ENCODE measurements at regions not wholly inside any gene's neighbourhood (a gene's known extent, or its start where the extent isn't known, plus 50 kb on each side); places are given as distances from the start of the nearest gene placed in this dataset.

GRCh38 chr1:218872928-218873327 is 300.8 kb upstream of the LYPLAL1 start:
- H3K9me3 ChIP-seq (ENCODE audit: insufficient read depth, low read length), result no peaks in the 10 kb centered on the region
- H3K27me3 ChIP-seq (ENCODE audit: low read length), result no peaks in the 10 kb centered on the region
- no peak overlapping the region for H2AFZ ChIP-seq (ENCODE audit: low read depth, low read length, severe bottlenecking)
- no peaks in the 10 kb centered on the region for H4K20me1 ChIP-seq (ENCODE audit: low read depth, low read length)
- H3K4me3 ChIP-seq (ENCODE audit: insufficient read depth, low read length, poor library complexity, severe bottlenecking), result no peak overlapping the region
- no peak overlapping the region for H3K27ac ChIP-seq (ENCODE audit: low read depth, low read length)
- H3K9me2 ChIP-seq (replicated peaks; ENCODE audit: insufficient read depth, low read length), result no peaks in the 10 kb centered on the region
- H3K79me2 ChIP-seq (ENCODE audit: insufficient read depth, low read length), result no peaks in the 10 kb centered on the region
- TF ChIP-seq EZH2phosphoT487 (conservative IDR thresholded peaks at IDR 0.05; ENCODE audit: low read length), result no peak
- TF ChIP-seq, protein P1, sequence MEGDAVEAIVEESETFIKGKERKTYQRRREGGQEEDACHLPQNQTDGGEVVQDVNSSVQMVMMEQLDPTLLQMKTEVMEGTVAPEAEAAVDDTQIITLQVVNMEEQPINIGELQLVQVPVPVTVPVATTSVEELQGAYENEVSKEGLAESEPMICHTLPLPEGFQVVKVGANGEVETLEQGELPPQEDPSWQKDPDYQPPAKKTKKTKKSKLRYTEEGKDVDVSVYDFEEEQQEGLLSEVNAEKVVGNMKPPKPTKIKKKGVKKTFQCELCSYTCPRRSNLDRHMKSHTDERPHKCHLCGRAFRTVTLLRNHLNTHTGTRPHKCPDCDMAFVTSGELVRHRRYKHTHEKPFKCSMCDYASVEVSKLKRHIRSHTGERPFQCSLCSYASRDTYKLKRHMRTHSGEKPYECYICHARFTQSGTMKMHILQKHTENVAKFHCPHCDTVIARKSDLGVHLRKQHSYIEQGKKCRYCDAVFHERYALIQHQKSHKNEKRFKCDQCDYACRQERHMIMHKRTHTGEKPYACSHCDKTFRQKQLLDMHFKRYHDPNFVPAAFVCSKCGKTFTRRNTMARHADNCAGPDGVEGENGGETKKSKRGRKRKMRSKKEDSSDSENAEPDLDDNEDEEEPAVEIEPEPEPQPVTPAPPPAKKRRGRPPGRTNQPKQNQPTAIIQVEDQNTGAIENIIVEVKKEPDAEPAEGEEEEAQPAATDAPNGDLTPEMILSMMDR (IDR thresholded peaks at IDR 0.05; ENCODE audit: insufficient read depth, low read length, poor library complexity, severe bottlenecking), result no peak
- H3K4me2 ChIP-seq (ENCODE audit: low read depth, low read length, poor library complexity, severe bottlenecking), result no peak overlapping the region
- no peak overlapping the region for H3K9ac ChIP-seq (ENCODE audit: low read length)
- no peaks in the 10 kb centered on the region for H3K36me3 ChIP-seq (ENCODE audit: low read length)
- no peaks in the 10 kb centered on the region for H3F3A ChIP-seq (ENCODE audit: insufficient read depth)

DNA sequence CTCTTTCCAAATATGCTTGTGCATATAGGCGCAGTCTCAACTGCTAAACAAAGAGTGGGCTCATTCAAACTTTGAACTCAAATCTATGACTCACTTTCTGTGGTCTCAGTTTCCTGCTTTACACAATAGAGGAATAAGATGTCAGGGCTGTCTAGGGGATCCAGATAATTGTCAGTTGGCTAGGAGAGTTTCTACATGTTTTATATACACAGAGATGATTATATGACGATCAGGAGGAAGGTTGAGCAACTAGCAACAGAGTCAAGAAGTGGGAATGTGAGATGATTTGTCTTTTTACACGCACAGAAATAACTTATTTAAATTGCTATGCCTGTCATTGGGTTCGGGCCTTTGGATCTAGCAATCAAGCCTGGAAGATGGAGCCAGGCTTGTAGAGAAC is 299.4 kb upstream of the LYPLAL1 start:
- Histone ChIP-seq H4K20me1 (ENCODE audit: low read depth, low read length) (no peaks in the 10 kb centered on the region), H3K9me2 (replicated peaks; ENCODE audit: insufficient read depth, low read length) (no peaks in the 10 kb centered on the region), H3K36me3 (ENCODE audit: low read length) (no peaks in the 10 kb centered on the region), H3K27me3 (ENCODE audit: low read length) (no peaks in the 10 kb centered on the region), H3K4me2 (ENCODE audit: low read depth, low read length, poor library complexity, severe bottlenecking) (no peak overlapping the region), H3K27ac (ENCODE audit: low read depth, low read length) (no peak overlapping the region), H3K9me3 (ENCODE audit: insufficient read depth, low read length) (no peaks in the 10 kb centered on the region), H3K79me2 (ENCODE audit: insufficient read depth, low read length) (no peaks in the 10 kb centered on the region), H2AFZ (ENCODE audit: low read depth, low read length, severe bottlenecking) (no peak overlapping the region), H3K4me3 (ENCODE audit: insufficient read depth, low read length, poor library complexity, severe bottlenecking) (no peak overlapping the region), H3F3A (ENCODE audit: insufficient read depth) (no peaks in the 10 kb centered on the region), H3K9ac (ENCODE audit: low read length) (no peak overlapping the region)
- TF ChIP-seq, protein P1 (IDR thresholded peaks at IDR 0.05; ENCODE audit: insufficient read depth, low read length, poor library complexity, severe bottlenecking), result no peak
- no peak for TF ChIP-seq EZH2phosphoT487 (conservative IDR thresholded peaks at IDR 0.05; ENCODE audit: low read length)

- Histone ChIP-seq H3F3A (ENCODE audit: insufficient read depth) (no peaks in the 10 kb centered on the region), H3K4me2 (ENCODE audit: low read depth, low read length, poor library complexity, severe bottlenecking) (no peak overlapping the region), H4K20me1 (ENCODE audit: low read depth, low read length) (no peaks in the 10 kb centered on the region), H3K9me3 (ENCODE audit: insufficient read depth, low read length) (no peaks in the 10 kb centered on the region), H3K27ac (ENCODE audit: low read depth, low read length) (no peak overlapping the region), H3K79me2 (ENCODE audit: insufficient read depth, low read length) (no peaks in the 10 kb centered on the region), H3K9ac (ENCODE audit: low read length) (no peak overlapping the region), H3K36me3 (ENCODE audit: low read length) (no peaks in the 10 kb centered on the region), H2AFZ (ENCODE audit: low read depth, low read length, severe bottlenecking) (no peak overlapping the region), H3K27me3 (ENCODE audit: low read length) (no peaks in the 10 kb centered on the region), H3K9me2 (replicated peaks; ENCODE audit: insufficient read depth, low read length) (no peaks in the 10 kb centered on the region), H3K4me3 (ENCODE audit: insufficient read depth, low read length, poor library complexity, severe bottlenecking) (no peak overlapping the region)
- TF ChIP-seq, protein P1 (IDR thresholded peaks at IDR 0.05; ENCODE audit: insufficient read depth, low read length, poor library complexity, severe bottlenecking), result no peak
Measured at GRCh38 chr1:218874801-218875400, 298.8 kb upstream of the LYPLAL1 start.
